GM19324 (cell line): ENCODE measurements at regions not wholly inside any gene's neighbourhood (a gene's known extent, or its start where the extent isn't known, plus 50 kb on each side); places are given as distances from the start of the nearest gene placed in this dataset.

Experiments
- ATAC-seq: cut with Tn5 transposase; IDR thresholded peaks from one replicate; pipeline ENCODE4 v1.9.1; 2021; ENCODE audit warnings: mild to moderate bottlenecking, moderate library complexity; ENCODE audit not compliant: unreplicated experiment, low FRiP score

DNA sequence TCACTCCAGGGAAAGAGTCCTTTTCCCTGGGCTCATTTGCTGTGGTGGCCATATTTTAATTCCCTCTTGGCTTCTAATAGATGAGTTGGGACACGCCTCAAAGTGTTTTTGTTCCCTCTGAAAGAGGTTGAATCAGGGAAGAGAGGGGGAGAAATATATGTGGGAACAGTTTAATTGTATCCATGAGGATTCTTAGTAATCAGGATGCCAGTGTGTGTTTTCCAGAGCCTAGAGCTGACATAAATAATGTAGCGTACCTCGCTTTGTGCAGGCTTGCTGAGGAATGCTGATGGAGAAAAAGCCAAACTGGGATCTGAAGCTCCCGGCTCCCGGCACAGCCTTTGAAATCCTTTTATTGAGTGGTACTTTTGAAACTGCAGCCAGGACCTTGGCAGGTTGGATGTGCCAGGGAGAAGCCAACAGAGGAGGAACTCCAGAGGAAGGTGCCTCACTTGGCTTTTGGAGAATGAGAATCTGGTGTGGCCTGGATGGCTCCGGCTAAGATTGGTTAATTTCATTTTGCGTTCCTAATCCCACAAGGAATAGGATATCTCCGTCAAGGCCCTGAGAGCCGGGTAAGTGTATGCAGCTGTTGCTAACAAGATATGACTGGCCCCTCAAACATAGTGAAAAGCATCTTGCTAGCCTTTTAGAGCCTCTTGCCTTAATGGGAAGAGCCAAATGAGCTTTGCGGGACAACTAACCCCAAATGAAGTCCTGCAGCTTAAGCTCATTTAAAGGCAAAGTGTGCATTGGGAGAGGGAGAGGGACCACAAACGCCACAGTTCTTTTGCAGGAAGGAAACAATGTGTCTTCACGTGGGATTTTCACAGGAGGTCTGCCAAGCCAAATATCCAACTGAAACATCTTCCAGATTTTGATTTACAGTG, 471.1 kb upstream of the WWC1 start:
- ATAC-seq = no peak

DNA sequence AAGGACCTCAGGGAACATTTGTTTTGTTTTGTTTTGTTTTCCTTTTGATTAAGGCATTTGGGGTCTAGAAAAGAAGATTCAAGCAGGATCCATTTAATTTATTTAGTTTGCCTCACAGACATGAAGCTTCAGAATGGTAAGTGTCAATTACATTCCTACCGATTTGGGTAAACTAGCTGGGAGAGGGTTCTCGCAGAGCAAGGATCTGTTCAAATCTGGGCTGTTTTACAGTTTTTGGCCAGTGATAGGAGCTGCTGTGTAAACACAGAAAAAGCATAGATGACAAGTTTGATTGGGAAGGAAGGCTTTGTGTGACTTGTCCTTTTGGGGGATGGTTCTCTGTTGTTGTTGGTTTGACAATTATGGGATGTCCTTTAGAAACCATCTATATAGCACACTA, 470.3 kb upstream of the WWC1 start:
- no peak for ATAC-seq

DNA sequence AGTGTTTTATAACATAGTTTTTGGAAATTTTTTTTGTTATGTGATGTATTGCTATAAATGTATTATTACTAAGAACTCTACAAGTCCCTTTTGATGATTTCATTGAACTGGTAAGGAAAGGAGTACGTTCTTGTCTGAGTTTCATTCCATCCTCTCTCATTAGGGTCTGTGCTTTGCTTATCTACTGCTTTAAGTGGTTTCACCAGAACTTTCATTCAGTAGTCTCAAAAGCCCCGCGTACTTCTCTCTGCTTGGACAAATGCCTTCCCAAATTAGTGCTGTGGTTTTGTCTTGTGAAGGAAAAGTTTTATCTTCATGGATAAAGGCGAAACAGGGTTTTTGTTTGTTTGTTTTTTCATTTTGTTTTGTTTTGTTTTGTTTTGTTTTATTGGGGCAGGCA, 469.8 kb upstream of the WWC1 start:
- ATAC-seq = no peak

DNA sequence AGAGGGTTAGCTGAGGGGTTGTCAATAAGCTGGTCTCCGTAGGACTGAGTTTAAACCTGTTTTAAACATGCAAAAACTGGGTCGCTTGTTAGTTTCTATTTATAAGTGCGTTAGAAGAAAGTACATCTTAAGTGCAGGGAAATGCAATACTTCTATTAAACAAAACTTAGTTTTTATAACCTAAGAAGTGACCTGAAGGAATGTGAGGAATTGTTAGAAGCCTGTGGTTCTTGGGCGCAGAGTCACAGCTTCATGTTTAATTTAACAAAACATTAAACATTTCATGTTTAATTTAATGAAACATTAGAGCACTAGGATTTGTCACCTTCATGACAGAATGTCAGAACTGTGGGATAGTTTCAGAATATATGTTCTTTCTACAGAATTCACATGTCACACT, 469.2 kb upstream of the WWC1 start:
- ATAC-seq = no peak

DNA sequence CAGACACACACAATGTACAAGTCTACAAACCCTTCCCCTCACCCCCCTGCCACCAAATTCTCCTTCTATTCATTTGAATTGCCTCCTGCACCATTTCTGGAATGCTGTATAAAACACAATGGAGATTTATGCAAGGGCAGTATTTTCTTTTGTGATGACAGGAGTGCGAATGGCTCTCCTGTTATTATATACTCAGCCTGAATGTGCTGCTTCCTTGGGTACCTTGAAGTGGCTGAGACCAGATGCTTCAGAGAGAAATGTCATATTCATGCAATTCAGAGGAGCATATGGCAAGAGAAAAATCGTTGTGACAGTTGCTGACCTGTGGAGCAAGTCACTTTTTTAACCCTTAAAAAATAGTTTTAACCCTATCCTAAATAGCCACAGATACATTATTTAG, 468.0 kb upstream of the WWC1 start:
- no peak for ATAC-seq

DNA sequence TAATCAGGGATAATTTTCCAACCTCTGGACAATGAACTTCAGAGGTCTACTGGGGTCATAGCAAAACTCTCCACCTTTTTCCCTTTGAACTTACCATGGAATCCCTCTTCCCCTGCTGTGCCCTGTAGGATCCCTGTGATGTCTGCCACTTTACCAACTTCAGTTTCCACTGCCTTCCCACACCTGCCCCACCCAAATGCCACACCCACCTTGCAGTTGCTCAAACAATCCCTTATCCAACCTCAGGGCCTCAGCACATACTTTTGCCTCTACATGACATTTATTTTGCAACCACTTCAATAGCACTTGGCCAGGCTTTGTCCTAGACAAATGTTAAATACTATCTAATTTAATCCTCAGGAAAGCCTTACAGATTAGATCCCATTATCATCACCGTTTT, 463.7 kb upstream of the WWC1 start:
- no peak for ATAC-seq

DNA sequence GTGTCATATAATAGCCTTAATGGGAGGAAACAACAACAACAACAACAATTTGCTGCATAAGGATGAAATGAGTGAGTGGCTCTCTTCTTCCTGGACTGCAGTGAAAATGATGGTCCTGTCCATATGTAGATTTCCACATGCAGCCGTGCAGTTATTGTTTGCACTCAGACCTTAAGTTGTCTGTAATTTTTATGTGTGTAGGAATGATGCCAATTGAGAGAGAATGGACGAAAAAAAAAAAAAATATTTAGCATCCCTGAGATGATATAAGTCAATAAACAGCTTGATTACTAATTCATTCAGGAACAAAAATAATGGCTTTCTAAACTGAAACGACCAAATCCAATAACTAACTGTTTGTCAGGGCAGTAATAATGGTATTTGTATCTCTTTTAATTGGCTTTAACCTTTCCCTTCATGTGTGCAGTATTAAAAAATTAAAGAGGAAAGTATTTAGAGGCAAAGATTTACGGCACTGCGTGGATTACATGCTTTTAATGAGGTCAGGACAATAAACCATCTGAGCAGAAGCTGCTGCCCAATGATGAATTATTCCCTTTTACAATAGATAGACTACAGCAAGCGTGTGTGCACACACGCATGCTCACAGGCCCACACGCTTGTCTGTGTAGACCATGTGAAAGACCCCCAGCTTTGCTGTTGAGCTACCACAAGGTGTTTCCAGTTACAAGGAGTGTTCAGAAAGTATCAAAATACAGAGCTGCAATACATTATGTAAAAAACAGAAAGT, 459.5 kb upstream of the WWC1 start:
- ATAC-seq = no peak

DNA sequence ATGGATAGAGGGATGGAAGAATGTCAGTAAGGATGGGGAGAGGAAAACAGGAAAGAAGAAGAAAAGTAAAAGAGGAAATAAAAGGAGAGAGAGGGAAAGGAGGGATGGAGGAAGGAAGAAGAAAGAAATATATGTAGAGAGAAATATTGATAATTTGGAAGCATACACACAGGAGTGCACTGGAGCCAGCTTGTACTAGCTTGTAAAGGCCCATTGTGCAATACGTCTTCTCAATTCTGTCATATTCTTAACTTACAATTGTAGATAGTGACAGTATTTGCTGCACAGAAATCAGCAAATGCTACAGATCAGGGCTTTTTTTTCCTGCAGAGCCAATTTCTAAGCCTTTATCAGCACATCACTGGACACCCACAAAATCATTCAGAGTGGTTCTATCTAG, 458.8 kb upstream of the WWC1 start:
- ATAC-seq = no peak

DNA sequence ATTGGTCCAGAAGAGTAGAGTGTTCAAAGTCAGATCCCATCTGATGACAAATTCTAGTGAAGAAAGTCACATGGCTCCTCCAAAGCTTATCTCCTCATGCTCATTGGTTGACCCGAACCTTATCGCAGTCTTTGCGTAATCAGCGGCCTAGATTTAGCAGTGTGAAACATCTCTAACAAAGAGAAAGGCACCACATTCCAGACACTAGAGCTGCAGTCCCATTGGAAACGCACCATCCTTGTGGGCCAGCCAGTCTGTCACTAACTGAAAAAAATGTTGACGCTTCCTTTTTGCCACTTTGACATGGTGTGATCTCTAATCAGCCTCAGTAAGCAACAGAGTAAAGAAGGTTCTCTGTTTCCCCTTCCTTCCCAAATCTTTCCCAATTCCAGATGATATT, 458.0 kb upstream of the WWC1 start:
- no peak for ATAC-seq

DNA sequence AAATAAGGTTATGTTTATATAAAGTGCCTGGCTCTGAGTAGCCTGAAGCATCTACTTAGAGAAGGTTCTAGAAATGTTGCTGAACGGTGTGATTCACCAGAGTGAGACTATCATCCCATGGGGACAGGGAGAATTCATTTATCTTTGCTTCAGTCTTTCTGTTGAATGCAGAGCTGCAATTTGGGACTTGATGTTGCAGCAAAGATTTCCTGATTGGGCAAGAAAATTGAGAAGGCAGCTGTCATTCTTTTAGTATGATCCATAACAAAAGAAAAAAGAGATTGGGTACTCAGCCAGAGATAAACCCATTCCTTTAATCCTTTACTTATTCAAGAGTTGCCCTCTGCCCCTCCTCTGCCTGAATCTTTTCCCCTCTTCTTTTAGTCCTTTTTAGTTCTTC, 456.3 kb upstream of the WWC1 start:
- no peak for ATAC-seq

DNA sequence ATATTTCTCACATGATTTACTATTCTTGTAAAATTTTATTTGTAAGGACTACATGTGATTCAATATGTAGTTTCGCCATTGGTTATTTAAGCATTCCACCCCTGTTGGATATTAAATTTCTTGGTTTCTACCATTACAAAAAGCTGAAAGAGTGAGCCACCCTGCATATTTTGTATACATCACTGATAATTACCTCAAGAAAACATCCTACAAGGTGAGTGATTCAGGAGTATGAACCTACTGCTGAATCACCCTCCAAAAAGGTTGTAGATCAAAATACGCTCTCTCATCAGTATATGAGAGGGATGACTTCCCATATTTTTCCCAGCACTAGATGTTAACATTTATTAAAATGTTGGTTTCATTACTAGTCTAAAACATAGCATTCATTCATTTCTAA, 454.3 kb upstream of the WWC1 start:
- ATAC-seq = no peak

DNA sequence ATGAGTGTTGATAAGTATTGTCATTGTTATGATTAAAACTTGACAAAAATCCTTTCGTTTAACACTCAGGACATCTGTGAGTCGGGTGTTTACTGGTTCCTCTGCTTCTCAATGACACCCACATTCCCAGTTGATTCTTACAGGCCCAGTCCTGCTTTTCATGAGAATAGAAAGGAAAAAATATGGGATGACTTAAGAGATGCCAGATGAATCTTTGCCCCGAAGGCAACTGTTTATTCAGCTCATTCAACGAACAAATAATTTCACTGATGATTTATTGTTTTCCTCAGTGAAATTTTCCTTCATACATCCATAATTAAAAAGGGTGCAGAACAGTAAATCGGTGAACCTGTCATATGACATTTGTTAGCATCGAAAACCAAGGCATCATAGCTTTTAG, 452.4 kb upstream of the WWC1 start:
- ATAC-seq = no peak

DNA sequence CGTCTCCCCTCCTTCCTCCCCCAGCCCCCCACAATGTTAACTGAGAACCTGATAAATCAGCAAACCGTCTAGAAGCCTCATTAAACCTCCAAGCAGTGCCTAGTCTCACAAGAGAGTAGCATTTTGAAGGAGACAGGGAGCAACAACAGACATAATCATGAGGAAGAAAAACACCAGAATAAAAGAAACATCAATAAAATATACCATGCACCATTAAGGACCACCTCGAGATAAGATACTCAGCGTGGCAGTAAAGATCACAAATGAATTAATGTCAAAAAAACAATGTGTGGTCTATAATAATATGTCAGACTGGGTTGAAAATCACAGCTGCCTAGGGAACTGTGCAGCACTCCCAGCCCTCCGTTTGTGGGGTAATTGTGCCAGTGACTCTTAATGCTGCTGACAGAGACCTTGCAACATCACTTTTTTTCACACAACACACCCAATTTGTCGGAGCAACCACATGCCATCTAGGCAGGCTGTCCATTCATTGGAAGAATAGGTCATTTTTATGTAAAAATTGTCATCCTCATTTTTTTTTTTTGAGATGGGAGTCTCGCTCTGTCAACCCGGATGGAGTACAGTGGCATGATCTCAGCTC, 450.8 kb upstream of the WWC1 start:
- no peak for ATAC-seq

DNA sequence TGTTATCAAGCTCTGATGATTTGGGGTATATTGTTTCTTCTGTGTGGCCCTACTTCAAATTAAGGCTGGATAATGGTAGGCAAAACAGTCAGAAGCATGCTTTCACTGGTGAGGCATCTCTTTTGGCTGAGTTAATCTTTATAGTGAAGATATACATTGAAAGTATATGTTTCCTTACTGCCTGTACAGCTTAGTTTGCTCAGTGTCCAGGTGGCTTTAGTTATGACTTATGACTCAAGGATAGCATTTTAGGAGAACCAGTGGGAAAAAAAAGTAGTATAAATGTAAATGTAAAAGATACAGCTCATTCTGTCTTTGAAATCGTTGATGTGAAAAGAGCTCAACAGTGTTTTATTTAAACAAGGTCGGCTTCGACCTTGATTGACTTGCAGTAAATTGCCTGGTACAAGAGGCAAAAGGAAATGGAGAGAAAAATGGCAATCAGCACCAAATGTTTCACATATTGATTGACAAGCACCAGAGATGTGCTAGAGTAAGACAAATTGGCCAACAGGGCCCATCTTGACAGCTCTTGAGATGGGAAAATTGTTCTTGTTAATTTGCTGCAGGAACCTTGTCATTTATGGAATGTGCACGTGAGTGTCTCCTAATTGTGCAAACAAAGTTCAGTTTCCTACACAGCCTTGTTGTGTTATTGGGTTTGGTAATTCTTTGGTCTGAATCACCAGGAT, 447.4 kb upstream of the WWC1 start:
- no peak for ATAC-seq

DNA sequence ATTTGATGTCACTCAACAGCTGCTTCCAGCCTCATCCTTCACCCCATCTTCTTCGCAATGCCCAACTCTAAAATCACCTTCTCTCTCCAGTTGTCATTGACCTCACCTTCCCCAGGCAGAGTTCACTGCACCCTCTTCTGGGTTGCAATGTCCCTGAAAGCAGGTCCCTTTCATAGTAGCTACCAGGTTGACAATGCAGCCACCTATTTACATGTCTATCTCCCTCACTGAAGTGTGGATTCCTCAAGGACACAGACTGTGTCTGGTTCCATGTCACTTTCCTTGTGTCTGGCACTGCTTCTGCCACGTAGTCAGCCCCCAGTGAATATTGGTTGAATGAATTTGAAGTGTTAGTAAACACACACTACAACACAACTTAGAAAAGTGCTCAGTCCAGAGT, 445.5 kb upstream of the WWC1 start:
- no peak for ATAC-seq

DNA sequence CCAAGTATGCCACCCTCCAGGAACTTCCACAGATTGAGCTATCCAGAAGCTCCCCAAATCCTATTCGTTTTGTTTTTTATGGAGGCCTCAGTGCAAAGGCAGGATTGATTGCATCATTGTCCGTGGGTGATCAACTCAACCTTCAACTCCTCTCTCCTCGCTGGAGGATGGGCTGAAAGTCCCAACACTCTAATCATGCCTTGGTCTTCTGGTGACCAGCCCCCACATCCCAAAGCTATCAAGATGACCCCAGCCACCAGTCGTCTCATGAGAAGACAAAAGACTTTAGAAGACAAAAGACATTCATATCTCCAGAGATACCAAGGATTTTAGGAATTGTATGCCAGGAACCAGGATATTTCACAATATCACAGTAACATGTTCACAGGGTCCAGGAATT, 441.6 kb upstream of the WWC1 start:
- no peak for ATAC-seq

DNA sequence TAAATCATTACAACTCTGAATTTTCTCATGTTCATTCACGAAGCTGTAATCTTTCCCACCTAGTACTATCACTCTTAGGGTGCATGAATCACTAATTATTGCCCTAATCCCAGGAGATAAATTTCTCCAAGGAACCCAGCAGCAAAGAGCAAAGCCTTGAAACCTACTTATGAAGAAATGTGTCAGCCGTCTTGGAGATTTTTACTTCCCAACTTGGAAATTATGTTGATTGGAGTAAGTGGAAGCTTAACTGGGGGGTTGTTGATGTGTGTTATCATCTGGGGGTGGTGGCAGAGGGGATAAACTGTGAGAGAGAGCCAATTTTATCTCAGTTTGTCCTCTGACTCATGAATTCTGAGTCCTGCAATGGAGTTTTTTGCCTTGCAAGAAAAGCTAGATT, 440.5 kb upstream of the WWC1 start:
- ATAC-seq = no peak

DNA sequence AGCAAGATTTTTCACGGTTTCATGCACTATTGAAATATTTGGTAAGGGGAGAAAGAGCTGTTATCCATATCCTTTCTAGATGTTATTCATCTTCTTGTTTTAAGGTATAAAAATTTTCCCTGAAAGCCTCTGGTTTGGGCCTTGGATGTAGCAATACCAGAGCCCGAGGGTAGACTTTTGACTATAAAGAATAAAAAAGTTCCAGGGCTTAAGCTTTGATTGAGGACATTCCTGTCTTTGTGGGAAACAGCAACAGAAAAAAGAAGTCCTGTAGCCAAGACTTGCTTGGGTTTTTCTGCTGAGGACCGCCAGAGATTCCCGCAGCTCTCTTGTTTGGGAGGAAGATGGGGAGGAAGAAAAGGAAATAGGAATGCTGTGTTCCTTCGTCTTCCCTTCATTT, 440.0 kb upstream of the WWC1 start:
- no peak for ATAC-seq

DNA sequence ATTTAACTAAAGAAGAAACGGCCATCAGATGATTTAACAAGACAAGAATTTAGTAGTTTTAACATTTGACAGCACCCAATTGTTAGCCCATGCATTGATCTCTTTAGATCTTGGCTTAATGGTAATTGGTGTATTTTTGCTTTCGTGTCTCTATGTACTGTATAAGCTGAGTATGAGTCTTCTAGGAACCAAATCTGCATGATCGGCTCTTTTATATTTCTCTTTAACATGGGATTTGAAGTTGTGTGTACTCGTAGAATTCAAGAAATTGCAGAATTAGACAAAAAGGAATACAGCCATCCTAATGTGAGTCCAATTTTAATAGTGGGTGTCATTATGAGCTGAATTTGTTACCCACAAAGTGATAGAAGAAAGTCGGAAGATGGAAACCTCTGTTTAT, 438.9 kb upstream of the WWC1 start:
- ATAC-seq = no peak

DNA sequence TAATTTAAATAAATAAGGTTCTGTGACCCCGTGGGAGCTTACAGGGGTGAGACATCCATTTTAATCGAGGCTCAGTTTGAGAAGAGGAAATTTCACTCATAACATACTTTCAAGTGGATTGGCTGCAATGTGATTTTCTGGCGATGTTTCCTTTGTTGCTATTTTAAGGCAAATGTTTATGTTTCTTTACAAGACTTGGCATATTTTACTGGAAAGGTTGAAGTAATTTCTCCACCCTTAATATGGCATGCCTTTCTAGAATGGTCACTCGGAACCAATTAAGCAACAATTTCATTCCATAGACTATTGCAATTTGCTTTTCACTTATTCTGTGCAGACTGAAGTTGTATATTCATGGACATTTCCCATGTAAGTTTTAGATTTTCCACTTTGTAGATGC, 438.0 kb upstream of the WWC1 start:
- ATAC-seq = no peak

DNA sequence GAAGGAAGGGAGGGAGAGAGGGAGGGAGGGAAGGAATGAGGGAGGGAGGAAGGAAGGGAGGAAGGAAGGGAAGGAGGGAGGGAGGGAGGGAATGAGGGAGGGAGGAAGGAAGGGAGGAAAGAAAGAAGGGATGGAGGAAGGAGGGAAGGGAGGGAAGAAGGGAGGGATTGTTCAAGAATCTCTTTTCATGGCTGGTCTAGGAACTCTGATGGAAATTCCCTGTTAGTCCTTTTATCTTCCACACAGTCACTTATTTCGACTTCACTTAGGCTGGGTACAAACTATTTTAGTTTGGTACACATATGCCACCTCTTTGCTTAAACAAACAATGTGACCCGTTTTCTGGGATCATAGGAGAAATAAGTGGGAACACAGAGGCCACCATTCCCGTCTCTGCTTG, 435.6 kb upstream of the WWC1 start:
- no peak for ATAC-seq
